Uterus (tissue), 2 donors: ENCODE measurements at regions not wholly inside any gene's neighbourhood (a gene's known extent, or its start where the extent isn't known, plus 50 kb on each side); places are given as distances from the start of the nearest gene placed in this dataset.

ENCODE experiments used
- POLR2A ChIP-seq, 2 donors: fragments of 450-650 bp; IDR thresholded peaks; one replicate each; pipeline ENCODE4 v1.6.1; 2016; ENCODE audit warnings: antibody characterized with exemption in 2 of 2, mild to moderate bottlenecking in 1 of 2, moderate library complexity in 1 of 2
- TF ChIP-seq, protein P1 (sequence below), 4 experiments: fragments of 200-600 bp in 2 of 4; fragments of 450-650 bp in 2 of 4; sonication (generic) in 2 of 4; IDR thresholded peaks; one replicate each; pipeline ENCODE4 v1.5.1; 2016 to 2019; ENCODE audit warnings: antibody characterized with exemption in 4 of 4, mild to moderate bottlenecking in 2 of 4, moderate library complexity in 1 of 4

DNA sequence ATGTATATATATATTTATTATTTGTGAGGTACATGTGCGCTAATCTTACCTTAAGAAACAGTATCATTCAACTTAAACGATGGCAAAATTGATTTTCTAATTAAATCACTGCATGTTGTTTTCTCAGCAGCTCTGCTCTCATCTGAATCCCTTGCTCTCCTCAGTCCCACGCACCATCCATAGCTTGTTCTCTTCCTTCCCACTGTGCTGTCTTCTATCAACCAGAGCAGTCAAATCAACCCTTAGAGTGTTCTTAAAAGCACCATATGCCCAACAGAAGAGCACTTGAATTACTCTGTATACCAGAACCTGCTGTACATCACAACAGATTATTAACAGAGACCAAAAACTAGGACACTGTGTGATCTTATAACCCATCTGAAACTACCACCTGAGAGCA is 209.4 kb upstream of the G2E3 start:
- TF ChIP-seq, protein P1, sequence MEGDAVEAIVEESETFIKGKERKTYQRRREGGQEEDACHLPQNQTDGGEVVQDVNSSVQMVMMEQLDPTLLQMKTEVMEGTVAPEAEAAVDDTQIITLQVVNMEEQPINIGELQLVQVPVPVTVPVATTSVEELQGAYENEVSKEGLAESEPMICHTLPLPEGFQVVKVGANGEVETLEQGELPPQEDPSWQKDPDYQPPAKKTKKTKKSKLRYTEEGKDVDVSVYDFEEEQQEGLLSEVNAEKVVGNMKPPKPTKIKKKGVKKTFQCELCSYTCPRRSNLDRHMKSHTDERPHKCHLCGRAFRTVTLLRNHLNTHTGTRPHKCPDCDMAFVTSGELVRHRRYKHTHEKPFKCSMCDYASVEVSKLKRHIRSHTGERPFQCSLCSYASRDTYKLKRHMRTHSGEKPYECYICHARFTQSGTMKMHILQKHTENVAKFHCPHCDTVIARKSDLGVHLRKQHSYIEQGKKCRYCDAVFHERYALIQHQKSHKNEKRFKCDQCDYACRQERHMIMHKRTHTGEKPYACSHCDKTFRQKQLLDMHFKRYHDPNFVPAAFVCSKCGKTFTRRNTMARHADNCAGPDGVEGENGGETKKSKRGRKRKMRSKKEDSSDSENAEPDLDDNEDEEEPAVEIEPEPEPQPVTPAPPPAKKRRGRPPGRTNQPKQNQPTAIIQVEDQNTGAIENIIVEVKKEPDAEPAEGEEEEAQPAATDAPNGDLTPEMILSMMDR (IDR thresholded peaks at IDR 0.05) = no peak
- TF ChIP-seq POLR2A (IDR thresholded peaks at IDR 0.05) = no peak
